ENCODE measurements at regions not wholly inside any gene's neighbourhood (a gene's known extent, or its start where the extent isn't known, plus 50 kb on each side); places are given as distances from the start of the nearest gene placed in this dataset.
"Not testable (repeated sequence)": the region's sequence is repeated elsewhere in the genome, so short reads cannot be mapped to it uniquely, and the experiment has no call there.

DNA sequence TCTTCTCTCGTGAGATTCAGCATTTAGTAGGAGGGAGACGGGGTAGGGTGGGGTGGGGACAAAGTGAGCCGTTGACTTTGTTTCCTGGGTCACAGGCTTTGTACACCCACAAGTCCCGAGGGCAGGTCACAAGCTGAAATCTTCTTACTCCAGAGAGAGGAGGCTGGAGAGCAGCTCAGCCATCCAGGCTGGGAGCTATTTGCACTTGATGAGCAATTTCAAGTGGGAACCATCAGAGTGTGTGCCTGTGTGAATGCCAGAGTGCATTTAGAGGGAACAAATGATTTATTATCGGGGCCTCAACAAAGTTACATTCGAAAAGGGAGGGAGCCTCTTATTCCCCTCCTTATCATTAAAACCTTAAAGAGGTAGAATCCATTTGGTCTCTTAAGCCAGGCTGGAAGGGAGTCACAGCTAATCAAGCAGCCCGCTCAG, 155.7 kb upstream of the JARID2 start:
- DNase-seq = no peak

DNA sequence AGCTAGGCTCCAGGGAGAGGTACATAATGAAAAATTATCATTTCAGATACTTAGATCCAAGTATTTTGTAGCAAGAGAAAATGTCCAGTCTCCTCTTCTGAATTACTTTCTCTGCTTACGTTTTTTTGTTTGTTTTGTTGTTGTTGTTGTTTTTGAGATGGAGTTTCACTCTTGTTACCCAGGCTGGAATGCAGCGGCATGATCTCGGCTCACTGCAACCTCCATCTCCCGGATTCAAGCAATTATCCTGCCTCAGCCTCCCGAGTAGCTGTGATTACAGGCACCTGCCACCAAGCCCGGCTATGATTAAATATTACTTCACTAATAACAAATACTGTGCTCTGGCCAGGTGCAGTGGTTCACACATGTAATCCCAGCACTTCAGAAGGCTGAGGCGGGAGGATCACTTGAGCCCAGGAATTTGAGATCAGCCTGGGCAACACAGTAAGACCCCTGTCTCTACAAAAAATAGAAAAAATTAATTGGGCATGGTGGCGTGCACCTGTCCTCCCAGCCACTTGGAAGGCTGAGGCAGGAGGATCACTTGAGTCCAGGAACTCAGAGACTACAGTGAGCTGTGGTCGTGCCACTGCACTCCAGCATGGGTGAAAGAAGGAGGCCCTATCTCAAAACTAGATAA, 155.0 kb upstream of the JARID2 start:
- no peak for DNase-seq

DNA sequence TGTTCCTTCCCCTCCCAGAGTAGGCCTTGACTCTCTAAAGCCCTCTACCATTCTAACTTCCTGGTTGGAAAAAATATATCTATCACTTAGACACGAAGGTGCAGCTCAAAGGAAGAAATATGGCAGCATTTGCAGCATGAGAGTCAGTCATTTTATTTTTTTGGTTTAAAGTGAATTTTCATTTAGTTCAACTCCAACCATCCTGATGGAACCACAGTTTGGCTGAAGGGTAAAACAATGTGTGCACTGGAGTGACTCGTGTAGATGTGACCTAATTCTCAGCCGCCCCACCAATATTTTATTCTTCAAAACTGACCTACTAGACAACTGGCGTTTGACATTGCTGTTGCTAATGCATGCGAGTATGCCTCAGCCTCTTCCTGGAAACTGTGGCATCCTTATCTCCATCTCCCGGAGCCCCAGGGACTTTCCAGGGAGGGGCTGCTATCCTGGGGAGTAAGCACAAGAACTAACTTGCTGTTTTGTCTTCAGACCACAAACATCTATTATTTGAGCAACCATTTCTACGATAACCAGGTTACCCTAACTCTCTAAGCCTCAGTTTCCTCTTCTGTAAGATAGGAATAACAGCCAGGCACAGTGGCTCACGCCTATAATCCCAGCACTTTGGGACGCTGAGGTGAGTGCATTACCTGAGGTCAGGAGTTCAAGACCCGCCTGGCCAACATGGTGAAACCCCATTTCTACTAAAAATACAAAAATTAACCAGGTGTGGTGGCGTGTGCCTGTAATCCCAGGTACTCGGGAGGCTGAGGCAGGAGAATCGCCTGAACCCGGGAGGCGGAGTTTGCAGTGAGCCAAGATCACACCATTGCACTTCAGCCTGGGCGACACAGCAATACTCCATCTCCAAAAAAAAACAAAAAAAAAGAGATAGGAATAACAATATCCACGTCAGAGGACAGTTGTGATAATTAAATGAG, 148.7 kb upstream of the JARID2 start:
- no peak for DNase-seq

DNA sequence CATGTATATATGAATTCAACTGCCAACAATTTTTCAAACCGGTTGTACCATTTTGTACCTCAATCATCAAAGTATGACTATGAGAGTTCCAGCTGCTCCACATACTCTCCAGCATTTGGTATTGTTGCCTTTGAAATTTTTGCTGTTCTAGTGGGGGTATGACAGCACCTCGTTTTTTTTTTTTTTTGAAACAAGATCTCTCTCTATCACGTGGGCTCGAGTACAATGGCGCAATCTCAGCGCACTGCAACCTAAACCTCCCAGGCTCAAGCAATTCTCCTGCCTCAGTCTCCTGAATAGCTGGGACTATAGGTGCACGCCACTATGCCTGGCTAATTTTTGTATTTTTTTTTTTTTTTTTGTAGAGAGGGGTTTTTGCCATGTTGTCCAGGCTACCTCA, 144.7 kb upstream of the JARID2 start:
- no peak for DNase-seq

DNA sequence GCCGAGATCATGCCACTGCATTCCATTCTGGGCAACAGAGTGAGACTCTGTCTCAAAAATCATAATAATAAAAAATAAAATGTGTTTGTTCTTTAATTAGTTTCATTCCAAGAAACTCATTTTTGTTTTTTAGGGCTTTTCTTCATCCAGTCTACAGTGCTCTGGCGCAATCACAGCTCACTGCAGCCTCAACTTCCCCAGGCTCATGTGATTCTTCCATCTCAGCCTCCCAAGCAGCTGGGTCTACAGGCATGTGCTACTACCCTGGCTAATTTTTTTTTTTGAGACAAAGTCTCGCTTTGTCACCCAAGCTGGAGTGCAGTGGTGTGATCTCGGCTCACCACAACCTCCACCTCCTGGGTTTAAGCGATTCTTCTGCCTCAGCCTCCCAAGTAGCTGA, 143.6 kb upstream of the JARID2 start:
- no peak for DNase-seq

DNA sequence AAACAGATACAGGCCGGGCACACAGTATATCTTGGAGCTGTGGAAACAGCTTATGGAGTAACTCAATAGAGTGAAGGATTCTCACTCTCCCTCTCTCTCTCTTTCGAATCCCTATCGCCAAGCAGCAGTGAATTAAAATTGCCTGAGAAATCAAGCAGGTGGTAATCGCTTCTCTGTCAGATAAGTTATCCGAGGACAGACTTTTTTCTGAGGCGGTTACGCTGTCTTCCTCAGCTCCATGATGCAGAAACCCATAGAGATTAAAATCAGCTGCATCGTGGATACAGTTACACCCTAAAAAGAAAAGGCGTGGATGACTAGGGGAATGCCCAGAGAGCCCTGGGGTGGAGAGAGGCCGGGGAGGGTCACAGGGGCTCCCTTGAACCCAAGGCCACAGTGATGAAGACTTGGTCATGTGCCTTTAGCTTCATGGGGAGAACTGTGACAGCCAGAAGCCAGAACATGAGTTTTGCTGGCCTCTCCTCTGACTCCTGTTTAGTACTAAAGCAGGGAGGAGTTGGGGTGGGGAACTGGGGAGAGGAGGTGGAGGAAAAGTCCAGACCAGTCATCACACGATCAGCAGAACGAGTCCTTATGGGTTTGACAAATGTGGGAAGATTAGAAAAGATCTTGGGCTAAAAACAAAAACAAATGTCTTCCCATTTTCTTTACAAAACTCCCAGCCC, 138.8 kb upstream of the JARID2 start:
- no peak for DNase-seq

DNA sequence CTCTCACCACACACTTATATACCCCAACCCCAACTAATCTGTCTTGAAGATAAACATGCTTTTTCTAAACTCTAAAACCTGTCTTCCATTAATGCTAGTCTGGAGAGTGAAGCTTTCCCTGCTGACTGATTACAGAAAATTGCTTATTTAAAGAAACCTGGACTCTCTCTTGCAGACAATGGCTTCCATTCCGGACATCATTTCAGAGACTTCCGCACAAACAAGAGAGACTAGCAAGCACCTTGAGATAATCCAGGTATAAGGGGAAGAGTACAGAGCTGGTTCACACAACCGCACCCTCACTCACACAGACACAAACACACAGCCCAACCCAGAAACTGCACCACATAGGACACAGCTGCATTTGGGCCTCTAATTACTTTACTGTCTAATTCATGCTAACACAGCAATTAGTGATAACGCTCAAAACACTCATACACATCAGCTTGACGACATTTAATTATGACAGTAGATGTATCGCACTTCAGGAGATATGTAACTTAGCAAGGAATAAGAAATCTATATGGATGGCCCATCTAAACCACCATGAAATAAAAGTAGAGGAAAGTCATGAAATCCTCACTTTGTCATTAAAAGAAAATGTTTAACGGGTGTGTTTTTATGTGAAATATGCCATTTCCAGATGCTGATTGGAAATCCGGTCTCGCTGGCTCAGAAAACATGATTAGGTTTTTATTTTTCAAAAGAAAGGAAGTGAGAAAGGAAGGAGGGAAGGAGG, 138.1 kb upstream of the JARID2 start:
- no peak for DNase-seq

DNA sequence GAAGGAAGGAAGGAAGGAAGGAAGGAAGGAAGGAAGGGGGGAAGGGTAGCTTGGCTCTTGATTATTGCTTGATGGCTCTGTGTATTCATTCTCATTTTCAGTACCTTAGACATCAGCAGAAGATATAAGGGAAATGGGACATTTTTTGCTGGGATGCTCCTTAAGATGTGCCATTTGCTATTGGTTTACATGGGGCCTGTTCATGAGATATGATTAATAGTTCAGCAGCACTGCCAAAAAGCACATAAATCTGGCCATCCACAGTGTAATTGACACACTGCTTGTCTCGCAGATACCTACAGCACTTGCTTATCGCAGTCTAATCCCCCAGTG, 137.5 kb upstream of the JARID2 start:
- no peak for DNase-seq

DNA sequence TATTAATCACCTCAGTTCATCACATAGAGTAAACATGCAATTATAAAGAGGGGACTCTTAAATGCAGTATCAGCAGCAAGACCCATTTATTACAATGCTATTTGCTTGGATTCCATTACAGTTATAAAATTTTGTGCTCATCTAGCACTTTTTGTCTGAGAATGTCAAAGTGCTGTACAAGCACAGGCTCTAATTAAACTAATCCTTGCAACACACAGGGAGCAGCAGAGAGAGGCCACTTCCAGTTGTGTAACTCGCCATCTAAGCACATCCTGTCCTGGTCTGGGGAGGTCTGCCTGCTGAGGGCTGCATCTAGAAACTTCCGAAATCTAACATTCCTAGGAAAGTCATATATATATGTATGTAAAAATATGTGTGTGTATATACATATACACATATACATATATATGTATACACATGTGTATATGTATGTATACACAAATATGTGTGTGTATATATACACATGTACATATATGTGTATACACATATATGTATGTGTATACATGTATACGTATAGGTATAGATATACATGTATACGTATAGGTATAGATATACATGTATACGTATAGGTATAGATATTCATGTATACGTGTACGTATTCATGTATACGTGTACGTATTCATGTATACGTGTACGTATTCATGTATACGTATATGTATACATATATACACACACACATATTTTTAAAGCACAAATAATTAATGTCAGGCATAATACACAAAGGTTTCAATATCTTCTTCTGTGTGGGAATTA, 136.4 kb upstream of the JARID2 start:
- DNase-seq = no peak

DNA sequence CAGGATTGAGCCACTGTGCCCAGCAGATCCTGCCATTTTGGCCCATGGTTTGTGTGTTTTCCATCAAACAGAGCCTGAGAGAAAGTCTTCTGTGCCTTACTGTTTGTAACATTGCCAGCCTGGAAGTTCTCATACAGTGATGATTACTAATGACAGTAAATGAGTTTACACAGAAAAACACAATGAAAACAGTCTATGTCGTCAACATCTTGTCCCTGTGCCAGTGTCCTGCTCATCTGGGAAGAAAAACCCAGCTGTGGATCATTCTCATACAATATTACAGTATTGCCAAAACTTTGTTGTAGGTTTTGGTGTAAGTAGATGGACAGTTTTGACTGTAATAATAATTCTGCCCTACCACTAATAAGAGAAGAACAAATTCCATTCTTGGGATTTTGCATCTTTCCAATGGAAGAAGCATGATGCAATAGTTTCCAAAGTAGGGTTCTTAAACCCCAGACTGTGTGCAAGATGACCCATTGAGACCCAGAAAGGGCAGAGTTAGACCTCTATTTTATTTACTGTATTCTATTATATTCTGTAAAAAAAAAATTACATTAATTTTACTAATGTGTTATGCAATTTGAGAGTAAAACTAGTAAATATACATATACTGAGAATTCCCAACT, 135.0 kb upstream of the JARID2 start:
- DNase-seq = no peak

DNA sequence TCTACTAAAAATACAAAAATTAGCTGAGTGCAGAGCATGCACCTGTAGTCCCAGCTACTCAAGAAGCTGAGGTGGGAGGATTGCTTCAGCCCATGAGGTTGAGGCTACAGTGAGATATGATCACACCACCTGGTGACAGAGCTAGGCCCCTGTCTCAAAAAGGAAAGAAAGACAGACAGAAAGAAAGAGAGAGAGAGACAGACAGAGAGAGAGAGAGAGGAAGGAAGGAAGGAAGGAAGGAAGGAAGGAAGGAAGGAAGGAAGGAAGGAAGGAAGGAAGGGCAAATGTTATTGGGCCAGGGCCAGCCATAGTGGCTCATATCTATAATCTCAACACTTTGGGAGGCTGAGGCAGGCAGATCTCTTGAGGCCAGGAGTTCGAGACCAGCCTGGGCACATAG, 134.3 kb upstream of the JARID2 start:
- DNase-seq = not testable (repeated sequence)

DNA sequence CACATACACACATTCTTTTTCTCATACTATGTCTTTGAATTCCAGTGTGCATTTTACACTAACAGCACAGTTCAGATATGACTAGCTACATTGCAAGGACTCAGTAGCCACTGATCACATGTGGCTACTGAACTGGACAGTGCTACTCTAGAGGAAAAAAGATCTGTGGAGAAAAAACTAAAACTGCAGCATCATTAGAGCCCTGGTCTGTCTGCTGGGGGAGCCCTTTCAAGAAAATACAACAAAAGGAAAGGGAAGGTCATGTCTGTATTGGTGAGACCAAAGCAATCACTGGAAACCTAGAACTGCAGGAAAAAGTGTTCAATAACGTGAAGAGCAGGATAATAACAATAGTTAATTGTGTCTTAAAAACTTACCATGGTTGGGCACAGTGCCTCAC, 132.3 kb upstream of the JARID2 start:
- no peak for DNase-seq

DNA sequence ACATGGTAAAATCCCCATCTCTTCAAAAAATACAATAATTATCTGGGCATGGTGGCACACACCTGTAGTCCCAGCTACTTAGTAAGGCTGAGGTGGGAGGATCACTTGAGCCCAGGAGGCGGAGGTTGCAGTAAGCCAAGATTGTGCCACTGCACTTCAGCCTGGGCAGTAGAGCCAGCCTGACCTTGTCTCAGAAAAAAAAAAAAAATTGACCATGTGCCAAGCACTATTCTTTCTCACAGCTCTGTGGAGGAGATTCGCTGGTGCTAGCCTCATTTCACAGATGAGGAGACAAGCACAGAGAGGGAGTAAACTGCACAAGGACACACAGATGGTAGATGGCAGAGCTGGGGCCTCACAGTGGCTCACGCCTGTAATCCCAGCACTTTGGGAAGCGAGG, 131.8 kb upstream of the JARID2 start:
- no peak for DNase-seq

DNA sequence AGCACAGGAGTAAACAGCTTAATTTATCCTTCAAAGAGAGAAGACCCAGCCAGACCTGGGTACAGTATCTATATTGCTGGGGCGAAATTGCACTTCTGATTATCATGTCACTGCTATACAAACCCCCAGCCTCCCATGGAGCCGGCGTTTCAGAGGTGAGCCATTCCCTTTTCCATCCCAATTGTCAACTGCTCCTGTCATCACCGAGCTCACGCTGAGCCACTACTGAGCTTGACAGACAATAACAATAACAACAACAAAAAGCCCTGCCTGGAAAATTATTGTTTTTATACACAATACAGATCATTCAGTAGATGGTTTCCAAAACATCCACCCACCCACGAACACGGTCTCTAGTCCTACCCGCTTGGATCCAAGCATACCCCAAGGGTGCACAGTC, 129.0 kb upstream of the JARID2 start:
- no peak for DNase-seq

DNA sequence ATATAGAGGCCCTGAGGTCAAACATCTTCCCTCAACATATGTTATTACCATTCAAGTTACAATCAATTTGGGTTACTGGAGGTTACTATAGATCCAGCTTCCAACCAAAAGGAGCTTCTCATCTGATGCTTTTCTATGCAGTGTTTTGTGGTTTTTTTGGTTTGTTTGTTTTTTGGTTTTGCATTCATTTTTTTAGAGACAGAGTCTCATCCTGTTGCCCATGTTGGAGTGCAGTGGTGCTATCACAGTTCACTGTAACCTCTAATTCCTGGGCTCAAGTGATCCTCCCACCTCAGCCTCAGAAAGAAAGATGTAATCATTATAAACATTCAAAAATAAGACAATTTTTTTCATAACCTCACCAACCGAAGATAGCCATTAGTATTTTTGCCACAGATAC, 124.4 kb upstream of the JARID2 start:
- no peak for DNase-seq

DNA sequence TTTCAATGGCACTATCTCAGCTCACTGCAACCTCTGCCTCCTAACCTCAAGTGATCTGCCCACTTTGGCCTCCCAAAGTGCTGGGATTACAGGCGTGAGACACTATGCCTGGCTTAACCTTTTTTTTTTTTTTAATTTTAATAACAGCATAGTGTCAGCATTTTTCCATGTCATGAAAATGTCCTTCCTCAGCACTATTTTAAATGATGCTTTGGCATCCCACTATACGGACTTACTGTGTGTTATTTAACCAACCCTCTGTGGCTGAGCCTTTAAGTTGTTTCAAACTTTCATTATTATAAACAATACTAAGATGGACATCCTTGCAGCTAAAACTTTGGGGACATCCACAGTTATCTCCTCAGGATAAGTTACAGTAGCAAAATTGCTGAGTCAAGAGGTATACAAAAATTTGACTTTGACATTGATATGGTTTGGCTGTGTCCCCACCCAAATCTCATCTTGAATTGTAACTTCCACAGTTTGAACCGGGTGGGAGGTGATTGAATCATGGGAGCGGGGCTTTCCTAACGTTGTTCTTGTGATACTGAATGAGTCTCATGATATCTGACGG, 123.8 kb upstream of the JARID2 start:
- no peak for DNase-seq

DNA sequence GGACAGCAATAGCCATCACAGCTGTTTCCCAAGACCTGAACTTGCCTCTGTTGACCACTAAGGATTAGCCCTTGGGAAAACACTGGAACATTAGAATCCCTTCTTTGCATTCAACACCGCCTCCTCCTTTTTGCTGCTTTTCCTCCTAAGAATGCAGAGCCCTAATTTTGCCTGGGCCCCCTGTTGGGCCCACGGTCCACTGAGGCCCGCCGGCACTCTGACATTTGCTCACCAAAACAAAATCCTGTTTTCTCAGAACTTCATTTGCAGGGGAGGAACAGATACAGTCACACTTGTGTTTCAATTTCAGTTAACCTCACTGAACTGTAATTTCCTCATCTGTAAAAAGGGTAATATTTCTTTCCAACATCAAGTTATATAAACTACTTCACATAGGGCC, 116.0 kb upstream of the JARID2 start:
- no peak for DNase-seq

DNA sequence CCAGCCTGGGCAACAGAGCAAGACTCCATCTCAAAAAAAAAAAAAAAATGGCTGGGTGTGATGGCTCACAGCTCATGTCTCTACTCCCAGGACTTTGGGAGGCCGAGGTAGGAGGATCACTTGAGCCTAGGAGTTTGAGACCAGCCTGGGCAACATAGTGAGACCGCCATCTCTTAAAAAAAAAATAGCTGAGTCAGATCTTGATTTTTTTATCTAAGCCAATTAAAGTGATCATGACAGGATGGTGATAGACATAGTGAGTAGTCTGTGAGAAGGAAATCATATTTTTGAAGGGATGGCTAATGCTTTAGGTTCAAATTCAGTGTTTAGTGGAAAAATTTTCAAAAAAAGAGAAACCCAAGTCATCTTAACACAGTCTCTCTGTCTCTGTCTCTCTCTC, 114.6 kb upstream of the JARID2 start:
- DNase-seq = no peak

DNA sequence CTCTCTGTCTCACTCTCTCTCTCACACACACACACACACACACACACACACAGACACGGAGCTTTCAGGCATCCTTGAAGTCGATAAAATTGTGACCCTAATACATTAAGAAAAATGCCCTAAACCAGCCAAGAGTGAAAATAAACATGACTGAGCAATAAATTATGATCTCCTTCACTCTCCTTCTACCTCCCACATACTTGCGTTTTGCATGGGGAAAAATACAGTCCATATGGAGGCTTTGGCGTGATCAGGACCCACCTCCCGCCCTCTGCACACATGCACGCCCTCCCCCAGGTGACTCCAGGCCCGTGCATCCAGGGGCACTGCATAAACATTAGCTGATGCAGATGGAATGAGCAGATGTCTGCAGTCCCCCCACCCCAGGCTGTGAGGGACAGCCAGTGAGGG, 114.2 kb upstream of the JARID2 start:
- DNase-seq = no peak

DNA sequence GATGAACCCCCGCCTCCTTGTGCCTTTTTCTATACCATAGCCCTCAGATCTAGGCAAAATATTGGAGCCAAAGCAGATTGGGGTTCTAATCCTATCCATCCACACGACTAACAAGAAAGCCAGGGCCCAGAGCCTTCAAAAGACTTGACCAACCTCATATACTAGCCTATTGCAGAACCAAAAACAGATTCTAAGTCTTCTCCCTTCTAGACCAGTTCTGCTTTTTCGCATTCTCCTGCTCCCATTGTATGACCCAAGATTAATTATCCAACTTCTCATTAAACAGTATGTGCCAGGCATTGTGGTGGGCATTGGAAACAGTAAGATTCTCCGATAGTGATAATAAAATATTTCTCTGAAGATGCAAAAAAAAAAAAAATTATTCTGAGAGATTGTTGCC, 113.7 kb upstream of the JARID2 start:
- no peak for DNase-seq

DNA sequence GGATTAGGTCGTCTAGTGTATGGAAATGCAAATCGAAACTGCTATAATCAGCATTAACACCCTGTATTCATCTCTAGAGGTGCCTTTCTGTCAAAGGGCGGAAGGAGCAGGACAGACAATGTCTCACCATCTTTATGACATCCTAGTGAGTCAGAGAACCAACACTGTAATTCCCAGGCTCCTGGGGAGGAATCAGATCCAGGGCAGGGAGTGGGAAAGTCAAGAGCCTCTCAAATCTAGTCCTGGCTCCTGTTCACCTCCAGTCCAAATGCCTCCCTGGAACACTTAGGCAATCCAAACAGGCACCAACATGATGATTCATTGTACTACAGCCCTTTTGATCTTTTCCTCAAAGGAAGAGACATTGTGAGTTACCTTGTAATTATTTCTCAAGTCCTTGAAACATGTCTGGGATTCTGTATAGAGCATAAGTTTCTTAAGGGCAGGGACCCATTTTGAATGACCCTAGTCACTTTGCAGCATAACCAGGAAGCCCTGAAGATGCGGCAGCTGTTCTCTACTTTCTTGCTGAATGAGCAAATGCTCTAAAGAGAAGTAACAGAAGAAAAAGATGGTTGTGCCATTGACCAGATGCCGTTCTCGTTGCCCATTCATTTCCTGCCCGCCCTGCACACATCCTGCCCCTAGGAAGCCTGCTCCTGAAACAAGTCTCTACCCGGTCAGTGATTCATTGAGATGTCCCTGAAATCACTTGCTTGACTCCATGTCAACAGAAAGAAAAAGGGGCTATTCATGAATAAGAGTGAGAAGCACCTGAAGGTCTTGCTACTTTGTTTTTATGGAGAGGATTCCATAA, 112.8 kb upstream of the JARID2 start:
- no peak for DNase-seq

Measured in amniotic stem cell (primary cell).